ENCODE measurements at regions not wholly inside any gene's neighbourhood (a gene's known extent, or its start where the extent isn't known, plus 50 kb on each side); places are given as distances from the start of the nearest gene placed in this dataset.

DNA sequence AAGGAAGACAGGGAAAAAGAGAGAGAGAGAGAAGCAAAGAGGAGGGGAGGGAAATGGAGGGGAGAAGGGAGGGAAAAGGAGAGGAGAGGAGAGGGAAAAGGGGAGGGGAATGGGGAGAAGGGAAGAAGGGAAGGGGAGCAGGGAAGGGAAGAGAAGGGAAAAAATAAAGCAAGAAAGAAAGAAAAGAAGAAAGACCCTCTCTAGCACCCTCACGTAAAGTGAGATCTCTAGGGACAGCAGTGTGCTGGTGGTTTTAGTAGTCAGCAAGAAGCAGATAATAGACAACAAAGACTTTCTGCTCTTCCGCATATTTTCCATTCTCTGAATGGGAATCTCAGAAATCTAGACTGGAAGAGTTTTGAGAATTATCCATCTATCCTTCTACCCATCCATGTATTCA is 201.8 kb upstream of the RFC3 start:
- H3K4me1 ChIP-seq, result no peaks in the 10 kb centered on the region

DNA sequence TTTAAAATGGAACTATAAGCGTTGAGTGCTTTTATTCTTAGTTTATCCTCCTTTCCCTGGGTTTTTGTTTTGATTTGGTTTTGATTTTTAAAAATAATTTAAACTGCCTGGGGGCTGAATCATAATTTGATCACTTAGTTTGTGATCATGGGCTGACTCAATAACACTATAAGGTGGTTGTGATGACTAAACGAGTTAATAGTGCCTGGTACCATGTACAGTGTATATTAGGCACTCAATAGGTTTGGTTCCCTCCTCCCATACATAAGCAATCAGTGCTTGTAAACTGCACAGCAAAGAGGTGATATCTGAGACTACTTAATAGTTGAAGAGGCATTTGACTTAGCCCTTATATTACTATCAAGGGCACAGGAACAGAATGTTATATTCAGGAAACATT is 200.9 kb upstream of the RFC3 start:
- H3K9me3 ChIP-seq, result no peaks in the 10 kb centered on the region
- no peak for DNase-seq (ENCODE audit: low spot score in 2 of 2)
- H3K4me3 ChIP-seq, result no peak overlapping the region
- no peaks in the 10 kb centered on the region for H3K36me3 ChIP-seq
- TF ChIP-seq, protein P1, sequence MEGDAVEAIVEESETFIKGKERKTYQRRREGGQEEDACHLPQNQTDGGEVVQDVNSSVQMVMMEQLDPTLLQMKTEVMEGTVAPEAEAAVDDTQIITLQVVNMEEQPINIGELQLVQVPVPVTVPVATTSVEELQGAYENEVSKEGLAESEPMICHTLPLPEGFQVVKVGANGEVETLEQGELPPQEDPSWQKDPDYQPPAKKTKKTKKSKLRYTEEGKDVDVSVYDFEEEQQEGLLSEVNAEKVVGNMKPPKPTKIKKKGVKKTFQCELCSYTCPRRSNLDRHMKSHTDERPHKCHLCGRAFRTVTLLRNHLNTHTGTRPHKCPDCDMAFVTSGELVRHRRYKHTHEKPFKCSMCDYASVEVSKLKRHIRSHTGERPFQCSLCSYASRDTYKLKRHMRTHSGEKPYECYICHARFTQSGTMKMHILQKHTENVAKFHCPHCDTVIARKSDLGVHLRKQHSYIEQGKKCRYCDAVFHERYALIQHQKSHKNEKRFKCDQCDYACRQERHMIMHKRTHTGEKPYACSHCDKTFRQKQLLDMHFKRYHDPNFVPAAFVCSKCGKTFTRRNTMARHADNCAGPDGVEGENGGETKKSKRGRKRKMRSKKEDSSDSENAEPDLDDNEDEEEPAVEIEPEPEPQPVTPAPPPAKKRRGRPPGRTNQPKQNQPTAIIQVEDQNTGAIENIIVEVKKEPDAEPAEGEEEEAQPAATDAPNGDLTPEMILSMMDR (IDR thresholded peaks at IDR 0.05), result no peak
- H3K27me3 ChIP-seq, result no peaks in the 10 kb centered on the region
- 87% methylated on average over 2 of the region's 2 CpGs for WGBS
- no peak overlapping the region for H3K27ac ChIP-seq
- H3K4me1 ChIP-seq, result no peaks in the 10 kb centered on the region

More for the DNA sequence above, 201.8 kb upstream of the RFC3 start:
- no peaks in the 10 kb centered on the region for H3K27me3 ChIP-seq
- 94% methylated on average over 2 of the region's 2 CpGs for WGBS
- no peak overlapping the region for H3K27ac ChIP-seq
- TF ChIP-seq, protein P1 (IDR thresholded peaks at IDR 0.05), result no peak
- no peak for TF ChIP-seq POLR2A (IDR thresholded peaks at IDR 0.05)
- H3K9me3 ChIP-seq, result no peaks in the 10 kb centered on the region
- DNase-seq (ENCODE audit: low spot score in 2 of 2), result no peak
- H3K36me3 ChIP-seq, result no peaks in the 10 kb centered on the region
- no peak overlapping the region for H3K4me3 ChIP-seq

DNA sequence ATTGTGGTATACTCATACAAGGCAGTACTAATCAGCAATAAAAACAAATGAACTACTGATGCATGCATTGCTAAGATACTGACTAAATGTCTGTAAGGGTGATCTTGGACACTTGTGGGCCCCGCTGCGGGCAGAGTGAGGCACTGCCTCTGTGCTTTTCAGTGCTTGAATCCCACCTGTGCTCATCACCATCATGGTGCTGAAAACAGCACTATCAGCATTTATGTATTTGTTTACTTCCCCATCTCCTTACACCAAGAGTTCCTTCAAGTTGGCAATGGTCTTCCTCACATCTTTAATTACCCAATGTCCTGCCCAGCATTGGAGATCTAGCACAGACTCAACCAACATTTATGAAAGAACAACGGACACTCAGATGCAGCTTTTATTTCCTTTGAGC is 193.7 kb upstream of the RFC3 start:
- Histone ChIP-seq H3K36me3 (no peaks in the 10 kb centered on the region), H3K9me3 (no peaks in the 10 kb centered on the region), H3K27me3 (no peaks in the 10 kb centered on the region), H3K4me3 (no peak overlapping the region), H3K4me1 (no peaks in the 10 kb centered on the region), H3K27ac (no peak overlapping the region)
- WGBS, result 83% methylated on average over 3 of the region's 3 CpGs
- no peak for DNase-seq (ENCODE audit: low spot score in 2 of 2)
- TF ChIP-seq POLR2AphosphoS5 (IDR thresholded peaks at IDR 0.05) (no peak), EP300 (IDR thresholded peaks at IDR 0.05) (no peak), POLR2A (IDR thresholded peaks at IDR 0.05) (no peak)
- TF ChIP-seq, protein P1 (IDR thresholded peaks at IDR 0.05), result no peak

DNA sequence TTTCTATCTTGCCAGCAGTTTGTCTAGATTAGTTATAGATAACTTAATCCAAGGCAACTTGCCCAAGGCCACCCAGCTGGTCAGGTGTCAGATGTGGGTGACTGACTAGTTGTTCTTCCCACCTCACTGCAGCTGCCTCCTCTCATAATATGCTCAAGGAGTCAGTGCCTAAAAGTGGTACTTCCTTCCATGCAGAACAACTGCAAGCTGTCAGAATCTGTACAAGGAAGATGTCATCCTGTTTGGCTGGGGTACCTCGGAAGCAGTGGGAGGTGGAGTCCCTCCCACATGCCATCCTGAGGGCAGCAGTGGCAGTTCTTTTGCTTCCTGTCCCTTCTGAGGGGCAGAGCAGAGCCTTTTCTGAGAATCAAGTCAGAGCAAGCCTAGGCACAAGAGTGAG is 193.2 kb upstream of the RFC3 start:
- no peaks in the 10 kb centered on the region for H3K36me3 ChIP-seq
- H3K27ac ChIP-seq, result no peak overlapping the region
- no peak for TF ChIP-seq POLR2AphosphoS5 (IDR thresholded peaks at IDR 0.05)
- TF ChIP-seq EP300 (IDR thresholded peaks at IDR 0.05), result no peak
- no peak for TF ChIP-seq POLR2A (IDR thresholded peaks at IDR 0.05)
- TF ChIP-seq, protein P1 (IDR thresholded peaks at IDR 0.05), result no peak
- H3K9me3 ChIP-seq, result no peaks in the 10 kb centered on the region
- no peak overlapping the region for H3K4me3 ChIP-seq
- no peaks in the 10 kb centered on the region for H3K4me1 ChIP-seq
- no peak for DNase-seq (ENCODE audit: low spot score in 2 of 2)
- H3K27me3 ChIP-seq, result no peaks in the 10 kb centered on the region
- WGBS, result 88% methylated on average over 1 of the region's 1 CpG

DNA sequence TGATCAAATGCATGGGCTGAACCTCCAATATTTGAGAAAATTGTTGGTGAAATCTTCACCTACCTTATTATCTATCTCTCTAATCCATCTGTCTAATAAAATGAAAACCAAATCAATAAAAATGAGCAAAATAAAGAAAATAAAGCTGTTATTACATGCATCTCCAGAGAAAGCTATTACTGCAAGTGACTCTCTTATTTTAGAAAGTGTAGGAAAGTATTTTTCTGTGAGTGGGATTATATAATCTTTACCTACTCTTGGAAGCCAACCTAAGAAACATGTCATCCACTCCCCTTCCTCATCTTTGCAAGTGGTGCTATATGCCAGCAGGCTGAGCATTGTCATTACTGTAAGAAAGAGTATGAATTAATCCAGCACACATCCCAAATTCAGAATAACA is 191.5 kb upstream of the RFC3 start:
- TF ChIP-seq POLR2AphosphoS5 (IDR thresholded peaks at IDR 0.05), result no peak
- no peak overlapping the region for H3K27ac ChIP-seq
- no peaks in the 10 kb centered on the region for H3K27me3 ChIP-seq
- no peaks in the 10 kb centered on the region for H3K36me3 ChIP-seq
- H3K4me3 ChIP-seq, result no peak overlapping the region
- no peak for DNase-seq (ENCODE audit: low spot score in 2 of 2)
- no peaks in the 10 kb centered on the region for H3K4me1 ChIP-seq
- H3K9me3 ChIP-seq, result no peaks in the 10 kb centered on the region

DNA sequence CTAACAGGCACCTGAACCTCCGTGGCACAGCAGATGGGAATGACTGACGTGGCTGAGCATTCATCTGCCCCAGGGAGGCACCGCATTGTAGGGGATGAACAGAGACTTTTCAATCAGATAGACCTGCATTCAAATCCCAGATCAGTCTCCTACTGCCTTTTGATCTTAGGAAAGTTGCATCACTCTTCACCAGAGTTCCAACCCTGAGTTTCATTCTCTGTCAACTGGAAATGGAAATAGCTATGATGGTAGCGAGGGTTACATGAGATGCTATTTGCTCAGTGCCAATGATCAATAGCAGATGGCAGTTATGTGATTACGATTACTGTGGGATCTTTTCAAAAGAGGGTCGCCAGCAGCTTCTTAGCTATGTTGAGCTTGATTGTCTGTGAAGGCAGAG is 189.3 kb upstream of the RFC3 start:
- Histone ChIP-seq H3K27me3 (no peaks in the 10 kb centered on the region), H3K27ac (no peak overlapping the region), H3K9me3 (no peaks in the 10 kb centered on the region), H3K4me3 (no peak overlapping the region), H3K36me3 (no peaks in the 10 kb centered on the region), H3K4me1 (peaks cover 8% of the 10 kb centered on the region)
- TF ChIP-seq POLR2AphosphoS5 (IDR thresholded peaks at IDR 0.05), result no peak
- no peak for TF ChIP-seq POLR2A (IDR thresholded peaks at IDR 0.05)
- TF ChIP-seq, protein P1 (IDR thresholded peaks at IDR 0.05), result no peak
- TF ChIP-seq EP300 (IDR thresholded peaks at IDR 0.05), result no peak
- no peak for DNase-seq (ENCODE audit: low spot score in 2 of 2)
- 96% methylated on average over 6 of the region's 6 CpGs for WGBS
